HEK293 (cell line): ENCODE measurements at regions not wholly inside any gene's neighbourhood (a gene's known extent, or its start where the extent isn't known, plus 50 kb on each side); places are given as distances from the start of the nearest gene placed in this dataset.

Source experiments
- CTCF ChIA-PET: fragments of 350-600 bp; formaldehyde crosslinking; extraction: SDS; loops from one replicate; lab custom pipeline; 2021; ENCODE audit warnings: antibody characterized with exemption; lab: Yijun Ruan, JAX
- POLR2A ChIA-PET: fragments of 300-600 bp; formaldehyde crosslinking; extraction: SDS; loops from one replicate; lab custom pipeline; 2020; ENCODE audit warnings: antibody characterized with exemption, inconsistent platforms; lab: Yijun Ruan, JAX
- H3K27ac ChIP-seq: fragments of 200-500 bp; sonication (Bioruptor generic); 2 replicates; pipeline ENCODE4 v1.5.1; 2014; ENCODE audit warnings: low read depth, low read length, control low read depth, inconsistent platforms; ENCODE audit errors: extremely low read depth
- H3K36me3 ChIP-seq, 2 experiments: fragments of 200-500 bp in 1 of 2; sonication (Bioruptor generic) in 1 of 2; 1 replicate in 1 of 2; 2 replicates in 1 of 2; pipeline ENCODE4 v1.5.1; 2014 to 2017; ENCODE audit warnings: inconsistent platforms in 2 of 2, low read length in 2 of 2; ENCODE audit not compliant: control insufficient read depth in 2 of 2, insufficient read depth in 1 of 2
- H3K4me1 ChIP-seq: fragments of 200-500 bp; sonication (Bioruptor generic); 2 replicates; pipeline ENCODE4 v1.5.1; 2014; ENCODE audit warnings: mild to moderate bottlenecking, low read length, inconsistent platforms; ENCODE audit not compliant: control insufficient read depth, insufficient read depth
- H3K4me3 ChIP-seq: 2 replicates; pipeline ENCODE4 v1.5.1; 2011; ENCODE audit warnings: low read depth, mild to moderate bottlenecking, control low read depth, low read length, moderate library complexity
- H3K9me3 ChIP-seq: fragments of 200-500 bp; sonication (Bioruptor generic); 2 replicates; pipeline ENCODE4 v1.5.1; 2014; ENCODE audit warnings: low read depth, low read length, inconsistent platforms; ENCODE audit not compliant: control insufficient read depth, insufficient read depth
- EGR2 ChIP-seq: fragments of 450-650 bp; formaldehyde crosslinking; IDR thresholded peaks from 2 replicates; pipeline ENCODE4 v1.5.1; 2016; ENCODE audit warnings: low read depth, missing biosample characterization, missing genetic modification characterization
- MZF1 ChIP-seq: fragments of 450-650 bp; formaldehyde crosslinking; IDR thresholded peaks from 2 replicates; pipeline ENCODE4 v1.5.1; 2017; ENCODE audit warnings: missing biosample characterization, missing genetic modification characterization, borderline replicate concordance
- OVOL3 ChIP-seq: fragments of 450-650 bp; formaldehyde crosslinking; IDR thresholded peaks from 2 replicates; pipeline ENCODE4 v1.5.1; 2016; ENCODE audit warnings: missing biosample characterization, missing genetic modification characterization
- ZEB2 ChIP-seq: fragments of 450-650 bp; formaldehyde crosslinking; IDR thresholded peaks from 2 replicates; pipeline ENCODE4 v1.5.1; 2016; ENCODE audit warnings: missing biosample characterization, missing genetic modification characterization
- ZNF140 ChIP-seq: fragments of 450-650 bp; formaldehyde crosslinking; IDR thresholded peaks from 2 replicates; pipeline ENCODE4 v1.5.1; 2016; ENCODE audit warnings: missing biosample characterization, missing genetic modification characterization
- ZNF169 ChIP-seq: fragments of 450-650 bp; formaldehyde crosslinking; IDR thresholded peaks from 2 replicates; pipeline ENCODE4 v1.5.1; 2016; ENCODE audit warnings: missing biosample characterization, missing genetic modification characterization
- ZNF335 ChIP-seq: fragments of 450-650 bp; formaldehyde crosslinking; conservative IDR thresholded peaks from 2 replicates; pipeline ENCODE4 v1.5.1; 2016; ENCODE audit warnings: missing biosample characterization, missing genetic modification characterization
- ZNF394 ChIP-seq: fragments of 450-650 bp; formaldehyde crosslinking; IDR thresholded peaks from 2 replicates; pipeline ENCODE4 v1.5.1; 2016; ENCODE audit warnings: missing biosample characterization, missing genetic modification characterization, mild to moderate bottlenecking, moderate library complexity, borderline replicate concordance
- ZNF473 ChIP-seq: fragments of 450-650 bp; formaldehyde crosslinking; IDR thresholded peaks from 2 replicates; pipeline ENCODE4 v1.5.1; 2017; ENCODE audit warnings: missing biosample characterization, missing genetic modification characterization
- ZNF501 ChIP-seq: fragments of 450-650 bp; formaldehyde crosslinking; IDR thresholded peaks from 2 replicates; pipeline ENCODE4 v1.5.1; 2016; ENCODE audit warnings: missing biosample characterization, missing genetic modification characterization
- ZNF514 ChIP-seq: fragments of 450-650 bp; formaldehyde crosslinking; IDR thresholded peaks from 2 replicates; pipeline ENCODE4 v1.5.1; 2016; ENCODE audit warnings: missing biosample characterization, missing genetic modification characterization
- ZNF600 ChIP-seq: fragments of 450-650 bp; formaldehyde crosslinking; IDR thresholded peaks from 2 replicates; pipeline ENCODE4 v1.5.1; 2016; ENCODE audit warnings: missing biosample characterization, missing genetic modification characterization
- ZNF623 ChIP-seq: fragments of 450-650 bp; formaldehyde crosslinking; IDR thresholded peaks from 2 replicates; pipeline ENCODE4 v1.5.1; 2016; ENCODE audit warnings: missing biosample characterization, missing genetic modification characterization
- ZNF624 ChIP-seq: fragments of 450-650 bp; formaldehyde crosslinking; IDR thresholded peaks from 2 replicates; pipeline ENCODE4 v1.5.1; 2017; ENCODE audit warnings: missing biosample characterization, missing genetic modification characterization
- ZNF629 ChIP-seq: fragments of 450-650 bp; formaldehyde crosslinking; IDR thresholded peaks from 2 replicates; pipeline ENCODE4 v1.5.1; 2017; ENCODE audit warnings: missing biosample characterization, missing genetic modification characterization
- ZNF660 ChIP-seq: fragments of 450-650 bp; IDR thresholded peaks from 2 replicates; pipeline ENCODE4 v1.5.1; 2018; ENCODE audit warnings: missing biosample characterization, mild to moderate bottlenecking, missing genetic modification characterization
- ZNF664 ChIP-seq: fragments of 450-650 bp; formaldehyde crosslinking; IDR thresholded peaks from 2 replicates; pipeline ENCODE4 v1.5.1; 2016; ENCODE audit warnings: missing biosample characterization, missing genetic modification characterization
- ZNF677 ChIP-seq: fragments of 450-650 bp; IDR thresholded peaks from 2 replicates; pipeline ENCODE4 v1.5.0; 2018; ENCODE audit warnings: missing biosample characterization, mild to moderate bottlenecking, missing genetic modification characterization, moderate library complexity
- ZNF747 ChIP-seq: fragments of 450-650 bp; formaldehyde crosslinking; IDR thresholded peaks from 2 replicates; pipeline ENCODE4 v1.5.1; 2016; ENCODE audit warnings: missing biosample characterization, missing genetic modification characterization
- ZNF830 ChIP-seq: fragments of 450-650 bp; IDR thresholded peaks from 2 replicates; pipeline ENCODE4 v1.5.0; 2018; ENCODE audit warnings: missing biosample characterization, missing genetic modification characterization, low read depth, mild to moderate bottlenecking, moderate library complexity
- TF ChIP-seq, protein P1 (sequence below): fragments of 450-650 bp; formaldehyde crosslinking; optimal IDR thresholded peaks from 2 replicates; pipeline ENCODE3; 2016; ENCODE audit warnings: missing biosample characterization, mild to moderate bottlenecking, missing genetic modification characterization
- TF ChIP-seq, protein P2 (sequence below): fragments of 450-650 bp; formaldehyde crosslinking; IDR thresholded peaks from 2 replicates; pipeline ENCODE4 v1.5.1; 2016; ENCODE audit warnings: missing biosample characterization, missing genetic modification characterization
- TF ChIP-seq, protein P3 (sequence below): fragments of 450-650 bp; formaldehyde crosslinking; IDR thresholded peaks from 2 replicates; pipeline ENCODE4 v1.5.1; 2017; ENCODE audit warnings: missing biosample characterization, missing genetic modification characterization
- TF ChIP-seq, protein P4 (sequence below): fragments of 450-650 bp; formaldehyde crosslinking; IDR thresholded peaks from 2 replicates; pipeline ENCODE4 v1.5.1; 2016; ENCODE audit warnings: missing biosample characterization, missing genetic modification characterization
- TF ChIP-seq, protein P5 (sequence below): fragments of 450-650 bp; formaldehyde crosslinking; IDR thresholded peaks from 2 replicates; pipeline ENCODE4 v1.5.1; 2016; ENCODE audit warnings: missing biosample characterization, missing genetic modification characterization

DNA sequence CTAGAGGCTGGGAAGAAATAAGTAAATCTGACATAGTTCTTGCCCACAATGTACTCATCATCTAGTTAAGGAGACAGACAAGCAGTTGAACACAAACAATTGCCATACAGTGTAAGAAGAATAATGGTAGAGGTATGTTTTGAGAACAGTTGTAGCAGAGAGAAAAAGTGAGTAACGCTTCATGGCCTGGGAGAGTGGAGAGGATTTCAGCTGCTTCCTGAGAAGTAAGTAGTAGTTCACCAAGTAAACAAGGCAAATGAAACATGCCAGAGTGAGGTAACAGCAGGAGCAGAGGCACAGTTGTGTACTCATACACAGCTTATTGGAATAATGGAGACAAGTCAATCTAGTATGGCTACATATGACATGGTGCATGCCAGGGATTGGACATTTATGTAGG lies 53.6 kb upstream of the RAP2C start (continued):
- TF ChIP-seq, protein P1, sequence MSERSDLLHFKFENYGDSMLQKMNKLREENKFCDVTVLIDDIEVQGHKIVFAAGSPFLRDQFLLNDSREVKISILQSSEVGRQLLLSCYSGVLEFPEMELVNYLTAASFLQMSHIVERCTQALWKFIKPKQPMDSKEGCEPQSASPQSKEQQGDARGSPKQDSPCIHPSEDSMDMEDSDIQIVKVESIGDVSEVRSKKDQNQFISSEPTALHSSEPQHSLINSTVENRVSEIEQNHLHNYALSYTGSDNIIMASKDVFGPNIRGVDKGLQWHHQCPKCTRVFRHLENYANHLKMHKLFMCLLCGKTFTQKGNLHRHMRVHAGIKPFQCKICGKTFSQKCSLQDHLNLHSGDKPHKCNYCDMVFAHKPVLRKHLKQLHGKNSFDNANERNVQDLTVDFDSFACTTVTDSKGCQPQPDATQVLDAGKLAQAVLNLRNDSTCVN (tag by site-specific recombination): no peak

DNA sequence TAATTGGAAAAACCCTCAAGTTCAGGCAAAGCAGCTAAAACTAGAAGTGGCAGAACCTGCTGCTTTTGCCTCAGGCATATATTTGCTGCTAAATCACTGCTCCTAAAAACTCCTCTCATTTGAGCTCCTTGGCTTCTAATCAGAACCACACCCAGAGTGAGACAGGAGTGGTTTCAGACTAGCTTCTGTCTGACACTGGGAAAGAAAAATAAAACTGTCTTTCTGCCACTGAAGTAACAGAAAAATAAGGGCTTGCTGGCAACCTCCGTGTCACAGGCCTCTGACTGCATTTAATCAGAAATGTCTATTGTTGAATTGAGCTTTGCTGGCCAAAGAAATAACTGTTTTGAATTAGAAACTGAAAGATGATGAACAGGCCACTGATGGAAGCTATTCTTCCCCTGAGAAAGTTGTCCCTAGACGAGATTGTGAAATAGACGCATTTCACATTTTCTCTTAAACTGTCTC lies 52.1 kb upstream of the RAP2C start:
- H3K4me1 ChIP-seq: no peaks in the 10 kb centered on the region
- TF ChIP-seq ZNF473 (tag by site-specific recombination) (no peak), ZNF660 (tag by site-specific recombination) (no peak), ZNF335 (tag by site-specific recombination) (no peak), EGR2 (tag by site-specific recombination) (no peak), ZNF514 (tag by site-specific recombination) (no peak), ZNF629 (tag by site-specific recombination) (no peak), ZNF623 (tag by site-specific recombination) (no peak), ZEB2 (tag by site-specific recombination) (no peak), ZNF140 (tag by site-specific recombination) (no peak), OVOL3 (tag by site-specific recombination) (no peak), ZNF677 (tag by site-specific recombination) (no peak), MZF1 (tag by site-specific recombination) (no peak), ZNF830 (tag by site-specific recombination) (no peak), ZNF169 (no peak), ZNF501 (tag by site-specific recombination) (no peak), ZNF747 (tag by site-specific recombination) (no peak)
- TF ChIP-seq, protein P2, sequence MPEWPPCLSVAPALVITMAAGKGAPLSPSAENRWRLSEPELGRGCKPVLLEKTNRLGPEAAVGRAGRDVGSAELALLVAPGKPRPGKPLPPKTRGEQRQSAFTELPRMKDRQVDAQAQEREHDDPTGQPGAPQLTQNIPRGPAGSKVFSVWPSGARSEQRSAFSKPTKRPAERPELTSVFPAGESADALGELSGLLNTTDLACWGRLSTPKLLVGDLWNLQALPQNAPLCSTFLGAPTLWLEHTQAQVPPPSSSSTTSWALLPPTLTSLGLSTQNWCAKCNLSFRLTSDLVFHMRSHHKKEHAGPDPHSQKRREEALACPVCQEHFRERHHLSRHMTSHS (tag by site-specific recombination): no peak
- TF ChIP-seq, protein P3, sequence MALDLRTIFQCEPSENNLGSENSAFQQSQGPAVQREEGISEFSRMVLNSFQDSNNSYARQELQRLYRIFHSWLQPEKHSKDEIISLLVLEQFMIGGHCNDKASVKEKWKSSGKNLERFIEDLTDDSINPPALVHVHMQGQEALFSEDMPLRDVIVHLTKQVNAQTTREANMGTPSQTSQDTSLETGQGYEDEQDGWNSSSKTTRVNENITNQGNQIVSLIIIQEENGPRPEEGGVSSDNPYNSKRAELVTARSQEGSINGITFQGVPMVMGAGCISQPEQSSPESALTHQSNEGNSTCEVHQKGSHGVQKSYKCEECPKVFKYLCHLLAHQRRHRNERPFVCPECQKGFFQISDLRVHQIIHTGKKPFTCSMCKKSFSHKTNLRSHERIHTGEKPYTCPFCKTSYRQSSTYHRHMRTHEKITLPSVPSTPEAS (tag by site-specific recombination): no peak
- TF ChIP-seq, all 188 proteins: peak for 0
- POLR2A ChIA-PET: no interaction called here
- Histone ChIP-seq H3K36me3 (no peaks in the 10 kb centered on the region), H3K4me3 (no peak overlapping the region), H3K9me3 (no peaks in the 10 kb centered on the region), H3K27ac (no peak overlapping the region)
- CTCF ChIA-PET: interaction anchor here (0.7 to 4.1 kb wide), 2 partner anchors 22 to 306 kb away, joined by 3 to 19 read pairs; no protein-coding TSS in a partner anchor

DNA sequence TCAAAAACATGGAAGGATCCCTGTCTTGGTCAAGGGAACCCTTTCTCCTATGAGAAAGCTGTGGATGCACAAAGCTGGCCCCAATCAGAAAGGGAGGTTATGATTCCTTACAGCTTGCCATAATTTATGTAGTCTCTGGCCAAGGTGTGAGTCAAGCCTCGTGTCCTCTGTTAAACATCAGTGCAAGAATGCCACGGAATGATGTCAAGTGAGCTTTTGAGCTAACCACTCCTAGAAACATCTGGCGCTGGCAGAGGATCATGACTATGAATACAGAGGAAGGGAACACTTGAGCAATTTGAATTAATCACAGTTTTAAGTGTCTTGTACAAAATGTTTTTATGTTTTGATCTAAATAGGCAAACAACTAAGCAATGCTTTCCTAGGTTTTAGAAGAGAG lies 51.5 kb upstream of the RAP2C start:
- CTCF ChIA-PET: interaction anchor here (4.1 kb wide), 1 partner anchor 22 kb away, joined by 19 read pairs; no protein-coding TSS in a partner anchor
- Histone ChIP-seq H3K4me1 (no peaks in the 10 kb centered on the region), H3K4me3 (no peak overlapping the region), H3K9me3 (no peaks in the 10 kb centered on the region), H3K27ac (no peak overlapping the region), H3K36me3 (no peaks in the 10 kb centered on the region)
- POLR2A ChIA-PET: interaction anchor here (0.6 kb wide), 1 partner anchor 927 kb away, joined by 3 read pairs; no protein-coding TSS in a partner anchor
- TF ChIP-seq, protein P4, sequence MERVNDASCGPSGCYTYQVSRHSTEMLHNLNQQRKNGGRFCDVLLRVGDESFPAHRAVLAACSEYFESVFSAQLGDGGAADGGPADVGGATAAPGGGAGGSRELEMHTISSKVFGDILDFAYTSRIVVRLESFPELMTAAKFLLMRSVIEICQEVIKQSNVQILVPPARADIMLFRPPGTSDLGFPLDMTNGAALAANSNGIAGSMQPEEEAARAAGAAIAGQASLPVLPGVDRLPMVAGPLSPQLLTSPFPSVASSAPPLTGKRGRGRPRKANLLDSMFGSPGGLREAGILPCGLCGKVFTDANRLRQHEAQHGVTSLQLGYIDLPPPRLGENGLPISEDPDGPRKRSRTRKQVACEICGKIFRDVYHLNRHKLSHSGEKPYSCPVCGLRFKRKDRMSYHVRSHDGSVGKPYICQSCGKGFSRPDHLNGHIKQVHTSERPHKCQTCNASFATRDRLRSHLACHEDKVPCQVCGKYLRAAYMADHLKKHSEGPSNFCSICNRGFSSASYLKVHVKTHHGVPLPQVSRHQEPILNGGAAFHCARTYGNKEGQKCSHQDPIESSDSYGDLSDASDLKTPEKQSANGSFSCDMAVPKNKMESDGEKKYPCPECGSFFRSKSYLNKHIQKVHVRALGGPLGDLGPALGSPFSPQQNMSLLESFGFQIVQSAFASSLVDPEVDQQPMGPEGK: no peak
- TF ChIP-seq ZNF624: no peak
- no peak for TF ChIP-seq ZNF664
- no peak for TF ChIP-seq ZNF394 (tag by site-specific recombination)
- TF ChIP-seq ZNF600: no peak
- TF ChIP-seq, protein P2 (tag by site-specific recombination): no peak
- TF ChIP-seq, protein P5, sequence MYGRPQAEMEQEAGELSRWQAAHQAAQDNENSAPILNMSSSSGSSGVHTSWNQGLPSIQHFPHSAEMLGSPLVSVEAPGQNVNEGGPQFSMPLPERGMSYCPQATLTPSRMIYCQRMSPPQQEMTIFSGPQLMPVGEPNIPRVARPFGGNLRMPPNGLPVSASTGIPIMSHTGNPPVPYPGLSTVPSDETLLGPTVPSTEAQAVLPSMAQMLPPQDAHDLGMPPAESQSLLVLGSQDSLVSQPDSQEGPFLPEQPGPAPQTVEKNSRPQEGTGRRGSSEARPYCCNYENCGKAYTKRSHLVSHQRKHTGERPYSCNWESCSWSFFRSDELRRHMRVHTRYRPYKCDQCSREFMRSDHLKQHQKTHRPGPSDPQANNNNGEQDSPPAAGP (tag by site-specific recombination): no peak
